ENCODE measurements at regions not wholly inside any gene's neighbourhood (a gene's known extent, or its start where the extent isn't known, plus 50 kb on each side); places are given as distances from the start of the nearest gene placed in this dataset.

DNA sequence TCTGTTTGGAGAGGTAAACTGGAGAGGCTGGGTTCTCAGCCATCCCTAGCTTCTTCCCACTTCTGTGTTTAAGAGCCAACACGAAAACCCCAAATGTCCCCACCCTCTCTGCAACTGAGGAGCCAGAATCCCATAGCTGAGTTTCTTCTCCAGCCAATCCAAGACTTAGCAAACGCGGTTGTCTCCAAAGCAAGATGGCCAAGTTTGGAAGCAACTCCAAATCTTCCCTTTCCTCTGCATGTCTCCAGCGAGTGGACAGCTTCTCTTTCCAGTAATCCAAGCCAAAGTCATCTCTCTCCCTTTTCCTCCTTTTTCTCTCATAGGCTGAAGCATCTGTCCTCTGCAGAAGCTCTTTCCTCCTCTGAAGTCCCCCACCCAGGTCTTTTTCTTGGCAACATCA, 539.2 kb downstream of the MIAT start:
- TF ChIP-seq, protein P1, sequence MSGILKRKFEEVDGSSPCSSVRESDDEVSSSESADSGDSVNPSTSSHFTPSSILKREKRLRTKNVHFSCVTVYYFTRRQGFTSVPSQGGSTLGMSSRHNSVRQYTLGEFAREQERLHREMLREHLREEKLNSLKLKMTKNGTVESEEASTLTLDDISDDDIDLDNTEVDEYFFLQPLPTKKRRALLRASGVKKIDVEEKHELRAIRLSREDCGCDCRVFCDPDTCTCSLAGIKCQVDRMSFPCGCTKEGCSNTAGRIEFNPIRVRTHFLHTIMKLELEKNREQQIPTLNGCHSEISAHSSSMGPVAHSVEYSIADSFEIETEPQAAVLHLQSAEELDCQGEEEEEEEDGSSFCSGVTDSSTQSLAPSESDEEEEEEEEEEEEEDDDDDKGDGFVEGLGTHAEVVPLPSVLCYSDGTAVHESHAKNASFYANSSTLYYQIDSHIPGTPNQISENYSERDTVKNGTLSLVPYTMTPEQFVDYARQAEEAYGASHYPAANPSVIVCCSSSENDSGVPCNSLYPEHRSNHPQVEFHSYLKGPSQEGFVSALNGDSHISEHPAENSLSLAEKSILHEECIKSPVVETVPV (CRISPR knock-in tag; IDR thresholded peaks at IDR 0.05), result no peak
- TF ChIP-seq RARB (CRISPR knock-in tag; IDR thresholded peaks at IDR 0.05), result no peak
- no peak for TF ChIP-seq OSR1 (CRISPR knock-in tag; IDR thresholded peaks at IDR 0.05)
- no peak for TF ChIP-seq CSDC2 (CRISPR knock-in tag; IDR thresholded peaks at IDR 0.05)
- TF ChIP-seq ARNTL (CRISPR knock-in tag; IDR thresholded peaks at IDR 0.05; ENCODE audit: borderline replicate concordance, low read depth), result no peak
- no peak for TF ChIP-seq TCF4 (CRISPR knock-in tag; IDR thresholded peaks at IDR 0.05; ENCODE audit: borderline replicate concordance)
- TF ChIP-seq, protein P2, sequence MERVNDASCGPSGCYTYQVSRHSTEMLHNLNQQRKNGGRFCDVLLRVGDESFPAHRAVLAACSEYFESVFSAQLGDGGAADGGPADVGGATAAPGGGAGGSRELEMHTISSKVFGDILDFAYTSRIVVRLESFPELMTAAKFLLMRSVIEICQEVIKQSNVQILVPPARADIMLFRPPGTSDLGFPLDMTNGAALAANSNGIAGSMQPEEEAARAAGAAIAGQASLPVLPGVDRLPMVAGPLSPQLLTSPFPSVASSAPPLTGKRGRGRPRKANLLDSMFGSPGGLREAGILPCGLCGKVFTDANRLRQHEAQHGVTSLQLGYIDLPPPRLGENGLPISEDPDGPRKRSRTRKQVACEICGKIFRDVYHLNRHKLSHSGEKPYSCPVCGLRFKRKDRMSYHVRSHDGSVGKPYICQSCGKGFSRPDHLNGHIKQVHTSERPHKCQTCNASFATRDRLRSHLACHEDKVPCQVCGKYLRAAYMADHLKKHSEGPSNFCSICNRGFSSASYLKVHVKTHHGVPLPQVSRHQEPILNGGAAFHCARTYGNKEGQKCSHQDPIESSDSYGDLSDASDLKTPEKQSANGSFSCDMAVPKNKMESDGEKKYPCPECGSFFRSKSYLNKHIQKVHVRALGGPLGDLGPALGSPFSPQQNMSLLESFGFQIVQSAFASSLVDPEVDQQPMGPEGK (CRISPR knock-in tag; IDR thresholded peaks at IDR 0.05; ENCODE audit: borderline replicate concordance), result no peak
- TF ChIP-seq GLIS3 (CRISPR knock-in tag; IDR thresholded peaks at IDR 0.05), result no peak
- TF ChIP-seq ZFP3 (CRISPR knock-in tag; IDR thresholded peaks at IDR 0.05), result no peak
- TF ChIP-seq TOX (CRISPR knock-in tag; IDR thresholded peaks at IDR 0.05; ENCODE audit: borderline replicate concordance), result no peak
